ENCODE measurements at regions not wholly inside any gene's neighbourhood (a gene's known extent, or its start where the extent isn't known, plus 50 kb on each side); places are given as distances from the start of the nearest gene placed in this dataset.

DNA sequence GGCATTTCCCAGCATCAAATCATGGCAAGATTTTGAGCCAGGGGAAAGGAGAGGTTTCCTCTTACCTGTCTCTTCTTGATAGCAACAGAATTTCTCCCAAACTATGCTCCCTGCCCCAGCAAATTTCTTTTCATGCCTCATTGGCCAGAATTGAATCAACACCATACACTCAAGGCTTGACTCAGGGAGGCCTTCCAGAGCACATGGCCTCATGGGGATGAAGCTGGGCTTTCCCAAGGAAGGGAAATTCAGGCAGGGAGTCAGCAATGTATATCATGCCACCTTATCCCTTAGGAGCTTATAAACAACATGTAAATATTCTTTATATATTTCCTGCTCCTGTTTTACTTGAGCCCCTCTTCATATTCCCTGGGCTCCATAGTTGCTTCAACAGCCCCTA is 62.1 kb downstream of the ARF6 start:
- TF ChIP-seq, protein P1, sequence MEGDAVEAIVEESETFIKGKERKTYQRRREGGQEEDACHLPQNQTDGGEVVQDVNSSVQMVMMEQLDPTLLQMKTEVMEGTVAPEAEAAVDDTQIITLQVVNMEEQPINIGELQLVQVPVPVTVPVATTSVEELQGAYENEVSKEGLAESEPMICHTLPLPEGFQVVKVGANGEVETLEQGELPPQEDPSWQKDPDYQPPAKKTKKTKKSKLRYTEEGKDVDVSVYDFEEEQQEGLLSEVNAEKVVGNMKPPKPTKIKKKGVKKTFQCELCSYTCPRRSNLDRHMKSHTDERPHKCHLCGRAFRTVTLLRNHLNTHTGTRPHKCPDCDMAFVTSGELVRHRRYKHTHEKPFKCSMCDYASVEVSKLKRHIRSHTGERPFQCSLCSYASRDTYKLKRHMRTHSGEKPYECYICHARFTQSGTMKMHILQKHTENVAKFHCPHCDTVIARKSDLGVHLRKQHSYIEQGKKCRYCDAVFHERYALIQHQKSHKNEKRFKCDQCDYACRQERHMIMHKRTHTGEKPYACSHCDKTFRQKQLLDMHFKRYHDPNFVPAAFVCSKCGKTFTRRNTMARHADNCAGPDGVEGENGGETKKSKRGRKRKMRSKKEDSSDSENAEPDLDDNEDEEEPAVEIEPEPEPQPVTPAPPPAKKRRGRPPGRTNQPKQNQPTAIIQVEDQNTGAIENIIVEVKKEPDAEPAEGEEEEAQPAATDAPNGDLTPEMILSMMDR (IDR thresholded peaks at IDR 0.05; ENCODE audit: insufficient read depth, low read depth, low read length): no peak
- no peak for TF ChIP-seq EZH2 (IDR thresholded peaks at IDR 0.05; ENCODE audit: insufficient read depth, low read length)

Measured in astrocyte (in vitro differentiated cells and primary cell).